ENCODE measurements at regions not wholly inside any gene's neighbourhood (a gene's known extent, or its start where the extent isn't known, plus 50 kb on each side); places are given as distances from the start of the nearest gene placed in this dataset.
"Not testable (repeated sequence)": the region's sequence is repeated elsewhere in the genome, so short reads cannot be mapped to it uniquely, and the experiment has no call there.

DNA sequence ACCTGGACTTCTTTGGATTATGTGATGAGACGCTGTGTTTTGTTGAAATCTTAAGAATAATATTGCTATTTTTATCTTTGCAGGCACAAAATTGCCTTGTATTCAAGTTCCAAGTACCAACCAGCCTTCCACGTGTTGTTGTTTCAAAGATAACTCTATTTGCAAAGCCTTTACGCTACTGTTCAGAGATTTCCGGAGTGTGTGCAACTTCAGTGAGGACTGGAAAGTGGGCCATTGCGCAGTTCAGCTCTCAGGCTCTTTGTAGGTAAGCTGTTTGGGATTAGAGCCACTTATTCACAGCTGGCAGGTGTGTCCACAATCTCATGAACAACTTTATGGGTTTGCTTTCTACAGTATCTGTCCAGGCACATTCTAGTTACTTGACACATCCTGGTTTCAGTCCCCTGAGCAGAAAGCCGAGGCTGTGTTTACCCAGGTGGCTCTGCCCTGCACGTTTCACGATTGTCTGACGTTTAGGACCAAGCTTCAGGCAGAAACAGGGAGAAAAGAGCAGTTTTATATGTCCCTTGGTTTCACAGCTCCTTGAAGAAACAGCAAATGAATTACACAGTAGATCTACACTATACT is 520.3 kb downstream of the PRIM2 start:
- CTCF ChIA-PET; H3K4me1 ChIP-seq (ENCODE audit: control insufficient read depth, insufficient read depth, low read length); H3K9me3 ChIP-seq (replicated peaks; ENCODE audit: control insufficient read depth, insufficient read depth, low read length); H3K27me3 ChIP-seq (replicated peaks in 1 of 2; ENCODE audit: control insufficient read depth in 2 of 2, insufficient read depth in 2 of 2, low read length in 1 of 2); H2AFZ ChIP-seq (ENCODE audit: control insufficient read depth, low read depth, low read length); SMC1A ChIA-PET (ENCODE audit: uncharacterized antibody, unreplicated experiment); H3K36me3 ChIP-seq (ENCODE audit: control insufficient read depth in 2 of 2, insufficient read depth in 2 of 2, low read length in 1 of 2); RAD21 ChIA-PET (ENCODE audit: unreplicated experiment); FAIRE-seq; H4K20me1 ChIP-seq (ENCODE audit: control insufficient read depth, insufficient read depth); H3K9ac ChIP-seq (ENCODE audit: control insufficient read depth, insufficient read depth, low read length); DNase-seq (ENCODE audit: low read depth, low spot score); BruUV-seq (replicated peaks); H3K4me3 ChIP-seq; H3K79me2 ChIP-seq (ENCODE audit: control insufficient read depth, insufficient read depth, low read length); ATAC-seq; in situ Hi-C loops (cut with MboI); POLR2A ChIA-PET; H3K27ac ChIP-seq (ENCODE audit: control insufficient read depth, insufficient read depth); intact Hi-C loops (cut with micrococcal nuclease; ENCODE audit: unreplicated experiment); H3K4me2 ChIP-seq (ENCODE audit: control insufficient read depth, insufficient read depth): not testable (repeated sequence)
- 29% methylated on average over 9 of the region's 9 CpGs for WGBS (ENCODE audit: insufficient coverage, insufficient replicate concordance, low lambda C conversion rate, missing lambda C conversion rate)

DNA sequence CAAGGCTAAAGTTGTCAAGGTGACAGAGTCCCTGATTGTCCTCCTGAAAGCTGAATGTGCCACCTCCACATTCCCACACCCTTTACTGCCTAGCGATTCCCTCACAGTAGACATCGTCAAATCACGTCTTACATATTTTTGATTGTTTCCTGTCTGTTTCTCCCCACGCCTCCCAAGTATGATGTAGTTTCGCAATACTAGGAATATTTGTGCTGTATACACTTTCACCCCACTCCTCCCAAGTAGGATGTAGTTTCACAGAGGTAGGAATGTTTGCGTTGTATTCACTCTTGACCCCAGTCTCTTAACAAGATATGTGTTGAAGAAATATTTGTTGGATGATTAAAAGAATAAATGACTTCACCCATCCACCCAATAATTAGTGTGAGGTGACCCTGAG is 524.1 kb downstream of the PRIM2 start:
- FAIRE-seq; BruUV-seq (replicated peaks); SMC1A ChIA-PET (ENCODE audit: uncharacterized antibody, unreplicated experiment): not testable (repeated sequence)

GRCh38 chr6:57853745-57854407 is 536.4 kb downstream of the PRIM2 start:
- intact Hi-C loops (cut with micrococcal nuclease; ENCODE audit: unreplicated experiment); H3K4me2 ChIP-seq (ENCODE audit: control insufficient read depth, insufficient read depth); H3K27me3 ChIP-seq (replicated peaks in 1 of 2; ENCODE audit: control insufficient read depth in 2 of 2, insufficient read depth in 2 of 2, low read length in 1 of 2); H3K9me3 ChIP-seq (replicated peaks; ENCODE audit: control insufficient read depth, insufficient read depth, low read length); FAIRE-seq; CTCF ChIA-PET; SMC1A ChIA-PET (ENCODE audit: uncharacterized antibody, unreplicated experiment); H3K4me3 ChIP-seq; H3K9ac ChIP-seq (ENCODE audit: control insufficient read depth, insufficient read depth, low read length); POLR2A ChIA-PET; ATAC-seq; H4K20me1 ChIP-seq (ENCODE audit: control insufficient read depth, insufficient read depth); RAD21 ChIA-PET (ENCODE audit: unreplicated experiment); H3K36me3 ChIP-seq (ENCODE audit: control insufficient read depth in 2 of 2, insufficient read depth in 2 of 2, low read length in 1 of 2); BruUV-seq (replicated peaks); H3K79me2 ChIP-seq (ENCODE audit: control insufficient read depth, insufficient read depth, low read length); H3K27ac ChIP-seq (ENCODE audit: control insufficient read depth, insufficient read depth); H2AFZ ChIP-seq (ENCODE audit: control insufficient read depth, low read depth, low read length); in situ Hi-C loops (cut with MboI); DNase-seq (ENCODE audit: low read depth, low spot score); H3K4me1 ChIP-seq (ENCODE audit: control insufficient read depth, insufficient read depth, low read length): not testable (repeated sequence)
- WGBS (ENCODE audit: insufficient coverage, insufficient replicate concordance, low lambda C conversion rate, missing lambda C conversion rate): 61% methylated on average over 29 of the region's 44 CpGs

More for the DNA sequence above, 524.1 kb downstream of the PRIM2 start:
- H3K4me2 ChIP-seq (ENCODE audit: control insufficient read depth, insufficient read depth); H2AFZ ChIP-seq (ENCODE audit: control insufficient read depth, low read depth, low read length); intact Hi-C loops (cut with micrococcal nuclease; ENCODE audit: unreplicated experiment); DNase-seq (ENCODE audit: low read depth, low spot score); H3K36me3 ChIP-seq (ENCODE audit: control insufficient read depth in 2 of 2, insufficient read depth in 2 of 2, low read length in 1 of 2); H3K27ac ChIP-seq (ENCODE audit: control insufficient read depth, insufficient read depth); POLR2A ChIA-PET; H3K27me3 ChIP-seq (replicated peaks in 1 of 2; ENCODE audit: control insufficient read depth in 2 of 2, insufficient read depth in 2 of 2, low read length in 1 of 2); RAD21 ChIA-PET (ENCODE audit: unreplicated experiment); in situ Hi-C loops (cut with MboI); H3K9ac ChIP-seq (ENCODE audit: control insufficient read depth, insufficient read depth, low read length); CTCF ChIA-PET; H4K20me1 ChIP-seq (ENCODE audit: control insufficient read depth, insufficient read depth); H3K79me2 ChIP-seq (ENCODE audit: control insufficient read depth, insufficient read depth, low read length); H3K4me1 ChIP-seq (ENCODE audit: control insufficient read depth, insufficient read depth, low read length); H3K9me3 ChIP-seq (replicated peaks; ENCODE audit: control insufficient read depth, insufficient read depth, low read length); ATAC-seq; H3K4me3 ChIP-seq: not testable (repeated sequence)
- WGBS (ENCODE audit: insufficient coverage, insufficient replicate concordance, low lambda C conversion rate, missing lambda C conversion rate): 68% methylated on average over 6 of the region's 6 CpGs

DNA sequence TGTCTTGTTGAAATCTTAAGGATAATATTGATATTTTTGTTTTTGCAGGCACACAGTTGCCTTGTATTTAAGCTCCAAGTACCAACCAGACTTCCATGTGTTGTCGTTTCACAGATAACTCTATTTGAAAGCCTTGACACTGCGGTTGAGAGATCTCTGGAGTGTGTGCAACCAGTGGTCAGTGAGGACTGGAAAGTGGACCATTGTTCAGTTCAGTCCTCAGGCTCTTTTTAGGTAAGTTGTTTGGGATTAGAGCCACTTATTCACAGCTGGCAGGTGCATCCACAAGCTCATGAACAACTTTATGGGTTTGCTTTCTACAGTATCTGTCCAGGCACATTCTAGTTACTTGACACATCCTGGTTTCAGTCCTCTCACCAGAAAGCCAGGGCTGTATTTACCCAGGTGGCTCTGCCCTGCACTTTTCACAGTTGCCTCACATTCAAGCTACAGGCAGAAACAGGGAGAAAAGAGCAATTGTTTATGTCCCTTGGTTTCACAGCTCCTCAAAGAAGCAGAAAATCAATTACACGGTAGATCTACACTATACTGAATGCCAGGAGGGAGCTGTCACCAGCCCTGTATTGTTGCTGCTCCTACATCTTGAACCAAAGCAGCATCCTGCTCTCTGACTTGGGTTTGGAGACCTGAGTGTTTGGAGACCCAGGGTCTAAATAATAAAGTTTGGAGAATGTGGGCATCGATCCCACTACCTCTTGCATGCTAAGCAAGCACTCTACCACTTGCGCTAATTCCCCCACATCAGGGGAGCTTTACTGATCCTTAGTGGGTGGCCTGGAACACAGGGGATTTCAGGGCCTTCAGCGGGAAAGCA is 543.3 kb downstream of the PRIM2 start:
- ATAC-seq; DNase-seq (ENCODE audit: low read depth, low spot score); H3K4me1 ChIP-seq (ENCODE audit: control insufficient read depth, insufficient read depth, low read length); H3K4me3 ChIP-seq; H3K4me2 ChIP-seq (ENCODE audit: control insufficient read depth, insufficient read depth); CTCF ChIA-PET; POLR2A ChIA-PET; H3K9ac ChIP-seq (ENCODE audit: control insufficient read depth, insufficient read depth, low read length); FAIRE-seq; RAD21 ChIA-PET (ENCODE audit: unreplicated experiment); H2AFZ ChIP-seq (ENCODE audit: control insufficient read depth, low read depth, low read length); H4K20me1 ChIP-seq (ENCODE audit: control insufficient read depth, insufficient read depth); H3K27me3 ChIP-seq (replicated peaks in 1 of 2; ENCODE audit: control insufficient read depth in 2 of 2, insufficient read depth in 2 of 2, low read length in 1 of 2); BruUV-seq (replicated peaks); H3K36me3 ChIP-seq (ENCODE audit: control insufficient read depth in 2 of 2, insufficient read depth in 2 of 2, low read length in 1 of 2); SMC1A ChIA-PET (ENCODE audit: uncharacterized antibody, unreplicated experiment); intact Hi-C loops (cut with micrococcal nuclease; ENCODE audit: unreplicated experiment); H3K27ac ChIP-seq (ENCODE audit: control insufficient read depth, insufficient read depth); H3K9me3 ChIP-seq (replicated peaks; ENCODE audit: control insufficient read depth, insufficient read depth, low read length); in situ Hi-C loops (cut with MboI); H3K79me2 ChIP-seq (ENCODE audit: control insufficient read depth, insufficient read depth, low read length): not testable (repeated sequence)
- WGBS (ENCODE audit: insufficient coverage, insufficient replicate concordance, low lambda C conversion rate, missing lambda C conversion rate): 26% methylated on average over 6 of the region's 6 CpGs
